ENCODE measurements at regions not wholly inside any gene's neighbourhood (a gene's known extent, or its start where the extent isn't known, plus 50 kb on each side); places are given as distances from the start of the nearest gene placed in this dataset.
A peak's percentile ranks its signal among the peaks of the same experiment; 100 is the strongest.

GRCh38 chr9:95373782-95374487 lies 56.4 kb upstream of the FANCC start:
- no peak overlapping the region for H3K14ac ChIP-seq (replicated peaks; ENCODE audit: low read depth, low read length)
- no peak overlapping the region for H4K8ac ChIP-seq (ENCODE audit: low read depth in 2 of 2, low read length in 2 of 2)
- WGBS, 2 experiments (ENCODE audit: extremely low coverage in 2 of 2, insufficient read length in 1 of 2): no CpG with 5 or more reads among the region's 9 CpGs
- no TSS peak for BruUV-seq (replicated peaks)
- no peak overlapping the region for H3K4me3 ChIP-seq (ENCODE audit: insufficient read depth, low read depth, low read length)
- H3K36me3 ChIP-seq (ENCODE audit: control insufficient read depth, insufficient read depth, low read length): no peaks in the 10 kb centered on the region
- peaks cover 5% of the 10 kb centered on the region for H3K4me1 ChIP-seq (ENCODE audit: control insufficient read depth, insufficient read depth, low read length)
- H3K9me3 ChIP-seq (ENCODE audit: control insufficient read depth, insufficient read depth, low read length): no peaks in the 10 kb centered on the region; the same call in 1 of the 2 replicates
- no peak overlapping the region for H2AK9ac ChIP-seq (replicated peaks; ENCODE audit: low read depth, low read length, poor library complexity)
- in situ Hi-C loops (cut with MboI; ENCODE audit: low sequenced_read_pairs): no loop called here
- no peak overlapping the region for H2BK15ac ChIP-seq (ENCODE audit: low read depth, low read length)
- H3K79me1 ChIP-seq (ENCODE audit: low read depth in 1 of 2, low read length in 2 of 2): no peaks in the 10 kb centered on the region
- H2BK120ac ChIP-seq (ENCODE audit: low read depth, low read length): 0 out of 2 replicates have a peak overlapping the region, but pooled peaks have one; percentile 10
- no peak for TF ChIP-seq MXI1 (IDR thresholded peaks at IDR 0.05; ENCODE audit: borderline replicate concordance, low read depth, low read length)
- no peak for TF ChIP-seq USF2 (IDR thresholded peaks at IDR 0.05; ENCODE audit: low read depth, low read length)
- no peak overlapping the region for H3K18ac ChIP-seq (ENCODE audit: low read depth, low read length)
- no peak overlapping the region for H3K4ac ChIP-seq (ENCODE audit: low read depth, low read length)
- no peaks in the 10 kb centered on the region for H4K20me1 ChIP-seq (ENCODE audit: insufficient read depth, low read length)
- no peak overlapping the region for H3K9ac ChIP-seq (ENCODE audit: low read depth, low read length)
- ChIA-PET CTCF (no interaction called here), POLR2A (ENCODE audit: unreplicated experiment) (interaction anchor here (0.6 kb wide), 2 partner anchors 8 to 79 kb away, joined by 6 read pairs; no protein-coding TSS in a partner anchor)
- no peak overlapping the region for H3K56ac ChIP-seq (ENCODE audit: extremely low read depth, insufficient read depth, low read length)
- H2AK5ac ChIP-seq (ENCODE audit: low read depth, low read length): no peak overlapping the region
- no peak overlapping the region for H2BK5ac ChIP-seq (ENCODE audit: low read depth, low read length, poor library complexity, severe bottlenecking)
- intact Hi-C loops (cut with micrococcal nuclease): no loop called here
- H3K4me2 ChIP-seq (ENCODE audit: low read depth, low read length): no peak overlapping the region
- H3K27me3 ChIP-seq (ENCODE audit: control insufficient read depth, insufficient read depth, low read length): no peaks in the 10 kb centered on the region; the same call in 1 of the 2 replicates
- dilution Hi-C loops (cut with HindIII; ENCODE audit: low sequenced_read_pairs, unreplicated experiment): no loop called here
- no peak overlapping the region for H2BK20ac ChIP-seq (ENCODE audit: low read depth, low read length)
- H2AFZ ChIP-seq (replicated peaks; ENCODE audit: low read length, poor library complexity): no peak overlapping the region
- H3K27ac ChIP-seq (ENCODE audit: insufficient read depth, low read length): no peak overlapping the region
- DNase-seq: peak; percentile 17
- no peaks in the 10 kb centered on the region for H3K9me1 ChIP-seq (ENCODE audit: insufficient read depth, low read length)
- no peak overlapping the region for H4K5ac ChIP-seq (ENCODE audit: low read depth, low read length)
- H3K23ac ChIP-seq (ENCODE audit: low read depth, low read length): peak overlapping the region; percentile 27; the same call in 1 of the 2 replicates
- H4K91ac ChIP-seq (ENCODE audit: insufficient read depth, low read depth, low read length): no peak overlapping the region
- ATAC-seq (ENCODE audit: low read depth): no peak
